ENCODE measurements at regions not wholly inside any gene's neighbourhood (a gene's known extent, or its start where the extent isn't known, plus 50 kb on each side); places are given as distances from the start of the nearest gene placed in this dataset.

DNA sequence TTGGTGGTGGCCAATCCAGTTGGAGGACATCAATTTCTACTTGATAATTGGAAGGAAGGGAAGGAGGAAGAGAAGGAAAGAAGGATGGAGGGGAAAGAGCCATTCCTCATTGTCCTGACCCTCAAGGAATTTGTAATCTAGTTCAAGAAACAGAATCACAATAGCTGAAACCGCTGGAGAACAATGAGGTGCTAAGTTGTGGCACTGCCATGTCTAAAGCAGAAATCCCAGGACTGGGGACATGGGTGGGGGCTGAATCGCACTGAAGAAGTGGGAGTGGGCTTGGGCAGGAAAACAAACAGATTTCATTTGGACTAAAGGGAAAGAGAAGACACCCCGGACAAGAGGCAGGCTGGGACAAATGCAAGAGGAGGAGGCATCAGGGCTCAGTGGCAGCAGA, 183.6 kb downstream of the UACA start:
- BruUV-seq (replicated peaks) = no TSS peak
- Histone ChIP-seq H3K4me1 (replicated peaks in 1 of 2; ENCODE audit: control insufficient read depth in 2 of 2, insufficient read depth in 2 of 2, low read length in 2 of 2) (peaks cover 0 to under 1% of the 10 kb centered on the region in 2 experiments; a peak in 1 of 5 replicates), H2AFZ (ENCODE audit: low read depth, low read length) (no peak overlapping the region), H3K4me2 (ENCODE audit: insufficient read depth, low read length) (no peak overlapping the region), H4K20me1 (replicated peaks; ENCODE audit: control insufficient read depth, insufficient read depth, low read length) (no peaks in the 10 kb centered on the region), H3K9me3 (replicated peaks; ENCODE audit: control insufficient read depth, insufficient read depth, low read depth, low read length) (no peaks in the 10 kb centered on the region), H3K9ac (ENCODE audit: insufficient read depth in 1 of 2, low read depth in 2 of 2, low read length in 2 of 2) (no peak overlapping the region), H3K36me3 (ENCODE audit: control insufficient read depth, insufficient read depth, low read length) (no peaks in the 10 kb centered on the region), H3K4me3 (no peak overlapping the region), H3K27ac (ENCODE audit: extremely low read depth, low read depth, low read length) (no peak overlapping the region), H3K9me1 (ENCODE audit: control insufficient read depth, insufficient read depth, low read length) (no peaks in the 10 kb centered on the region), H3K27me3 (ENCODE audit: control insufficient read depth in 2 of 2, insufficient read depth in 2 of 2, low read length in 2 of 2) (peaks cover 3 to 32% of the 10 kb centered on the region in 2 experiments; a peak in 2 of 5 replicates), H3K79me2 (ENCODE audit: control insufficient read depth, insufficient read depth, low read length) (no peaks in the 10 kb centered on the region)
- POLR2A ChIA-PET = interaction anchor here (0.5 kb wide), 1 partner anchor 8 kb away, joined by 4 read pairs; no protein-coding TSS in a partner anchor
- ATAC-seq (no peak), FAIRE-seq (no peak), DNase-seq (ENCODE audit: extremely low read depth in 1 of 4, low spot score in 3 of 4) (no peak)
- TF ChIP-seq ZNF23 (CRISPR knock-in tag; IDR thresholded peaks at IDR 0.05) (no peak), RBM17 (IDR thresholded peaks at IDR 0.05; ENCODE audit: borderline replicate concordance, low read depth, low read length) (no peak), NONO (IDR thresholded peaks at IDR 0.05; ENCODE audit: low read depth in 2 of 2, low read length in 1 of 2) (no peak), SMAD3 (CRISPR knock-in tag; conservative IDR thresholded peaks at IDR 0.05) (no peak), HDAC1 (IDR thresholded peaks at IDR 0.05) (no peak), ETS2 (tag; IDR thresholded peaks at IDR 0.05; ENCODE audit: borderline replicate concordance, poor library complexity, severe bottlenecking) (no peak), ZNF184 (CRISPR knock-in tag; IDR thresholded peaks at IDR 0.05) (no peak), MCM2 (IDR thresholded peaks at IDR 0.05; ENCODE audit: low read depth) (no peak), MECOM (CRISPR knock-in tag; IDR thresholded peaks at IDR 0.05) (no peak), CBX1 (IDR thresholded peaks at IDR 0.05; ENCODE audit: low read depth) (no peak), FOXP4 (CRISPR knock-in tag; IDR thresholded peaks at IDR 0.05; ENCODE audit: borderline replicate concordance) (no peak), KHSRP (IDR thresholded peaks at IDR 0.05) (no peak), MIER1 (IDR thresholded peaks at IDR 0.05; ENCODE audit: low read depth) (no peak), ZNF644 (tag; IDR thresholded peaks at IDR 0.05; ENCODE audit: low read depth) (no peak), ZNF41 (CRISPR knock-in tag; conservative IDR thresholded peaks at IDR 0.05) (no peak), MEIS2 (IDR thresholded peaks at IDR 0.05; ENCODE audit: partially characterized antibody) (no peak)
- WGBS (ENCODE audit: insufficient coverage, low coverage, missing lambda C conversion rate) = 0% methylated on average over 3 of the region's 3 CpGs
- in situ Hi-C loops (cut with MboI) (no loop called here), intact Hi-C loops (cut with micrococcal nuclease) (no loop called here)
- CTCF ChIA-PET (ENCODE audit: low intra/inter-chr PET ratio) = no interaction called here
